Endodermal cell (in vitro differentiated cells): ENCODE measurements at regions not wholly inside any gene's neighbourhood (a gene's known extent, or its start where the extent isn't known, plus 50 kb on each side); places are given as distances from the start of the nearest gene placed in this dataset.

Source experiments
- DNase-seq: peaks from one replicate; pipeline ENCODE4 v3.0.0-alpha.2; 2017
- H3K27ac ChIP-seq: 2 replicates; pipeline ENCODE4 v1.5.1; 2013; ENCODE audit warnings: mild to moderate bottlenecking, low read depth, low read length, moderate library complexity
- H3K27me3 ChIP-seq: 2 replicates; pipeline ENCODE4 v1.6.1; 2013; ENCODE audit warnings: mild to moderate bottlenecking, low read length, moderate library complexity; ENCODE audit not compliant: insufficient read depth, control insufficient read depth, poor library complexity, severe bottlenecking
- H3K36me3 ChIP-seq: 2 replicates; pipeline ENCODE4 v1.7.0; 2013; ENCODE audit warnings: mild to moderate bottlenecking, low read length, moderate library complexity; ENCODE audit not compliant: control insufficient read depth, insufficient read depth
- H3K4me1 ChIP-seq: one replicate; pipeline ENCODE4 v1.7.0; 2013; ENCODE audit warnings: low read length; ENCODE audit not compliant: control insufficient read depth, insufficient read depth
- H3K4me3 ChIP-seq: 2 replicates; pipeline ENCODE4 v1.5.1; 2013; ENCODE audit warnings: mild to moderate bottlenecking, low read length, moderate library complexity
- H3K9ac ChIP-seq: 2 replicates; pipeline ENCODE4 v1.6.1; 2013; ENCODE audit warnings: mild to moderate bottlenecking, low read length, moderate library complexity; ENCODE audit not compliant: poor library complexity, severe bottlenecking; ENCODE audit errors: extremely low read depth
- H3K9me3 ChIP-seq: 2 replicates; pipeline ENCODE4 v1.6.1; 2013; ENCODE audit warnings: mild to moderate bottlenecking, low read length, moderate library complexity; ENCODE audit not compliant: control insufficient read depth
- H3K27ac Mint-ChIP-seq: 2 replicates; pipeline ENCODE4 v1.8.0; 2020; ENCODE audit warnings: mixed read lengths
- H3K27me3 Mint-ChIP-seq: 2 replicates; pipeline ENCODE4 v1.8.0; 2021; ENCODE audit warnings: mild to moderate bottlenecking, mixed read lengths; ENCODE audit not compliant: insufficient read depth
- H3K36me3 Mint-ChIP-seq: 2 replicates; pipeline ENCODE4 v1.8.0; 2020; ENCODE audit warnings: low read depth, mixed read lengths
- H3K4me1 Mint-ChIP-seq: 2 replicates; pipeline ENCODE4 v1.8.0; 2020; ENCODE audit warnings: mixed read lengths
- H3K4me3 Mint-ChIP-seq: 2 replicates; pipeline ENCODE4 v1.8.0; 2020; ENCODE audit warnings: mild to moderate bottlenecking, moderate library complexity, mixed read lengths
- H3K9me3 Mint-ChIP-seq: 2 replicates; pipeline ENCODE4 v1.8.0; 2020; ENCODE audit warnings: mild to moderate bottlenecking, mixed read lengths
- CTCF ChIP-seq: fragments of 200-600 bp; sonication (generic); conservative IDR thresholded peaks from 2 replicates; pipeline ENCODE4 v1.5.0; 2021; ENCODE audit warnings: antibody characterized with exemption, mild to moderate bottlenecking
- WGBS, 2 experiments: methylation state at CpG; one replicate each; pipeline versions ENCODE4 v1.1.5 to v1.1.7; 2013; ENCODE audit warnings: missing lambda C conversion rate in 2 of 2, mixed read lengths in 1 of 2; ENCODE audit not compliant: insufficient coverage in 1 of 2, insufficient read length in 1 of 2; 5-methylcytosine and 5-hydroxymethylcytosine counted together

- no peaks in the 10 kb centered on the region for H3K4me1 ChIP-seq
- Mint-ChIP-seq H3K27ac (no peak overlapping the region), H3K9me3 (no peaks in the 10 kb centered on the region), H3K27me3 (no peaks in the 10 kb centered on the region), H3K4me3 (no peak overlapping the region), H3K36me3 (no peaks in the 10 kb centered on the region), H3K4me1 (no peaks in the 10 kb centered on the region)
- H3K27me3 ChIP-seq, result no peaks in the 10 kb centered on the region
- no peak overlapping the region for H3K9ac ChIP-seq
- H3K9me3 ChIP-seq, result no peaks in the 10 kb centered on the region
- H3K36me3 ChIP-seq, result no peaks in the 10 kb centered on the region
- no peak overlapping the region for H3K27ac ChIP-seq
- TF ChIP-seq CTCF, result no peak
- no peak for DNase-seq
- no peak overlapping the region for H3K4me3 ChIP-seq
Measured at GRCh38 chr2:199685669-199686068, 165.3 kb downstream of the FTCDNL1 start.

GRCh38 chr2:199684832-199685231 is 166.2 kb downstream of the FTCDNL1 start:
- Mint-ChIP-seq H3K4me3 (no peak overlapping the region), H3K4me1 (no peaks in the 10 kb centered on the region), H3K27me3 (no peaks in the 10 kb centered on the region), H3K9me3 (no peaks in the 10 kb centered on the region), H3K36me3 (no peaks in the 10 kb centered on the region), H3K27ac (no peak overlapping the region)
- Histone ChIP-seq H3K27ac (no peak overlapping the region), H3K36me3 (no peaks in the 10 kb centered on the region), H3K4me3 (no peak overlapping the region), H3K9me3 (no peaks in the 10 kb centered on the region), H3K4me1 (no peaks in the 10 kb centered on the region), H3K27me3 (no peaks in the 10 kb centered on the region), H3K9ac (no peak overlapping the region)
- no peak for DNase-seq
- no peak for TF ChIP-seq CTCF
- WGBS, 2 experiments, result 87% methylated on average over 2 of the region's 2 CpGs; no CpG with 5 or more reads in 1 of the 2 experiments

GRCh38 chr2:199684168-199684567 is 166.8 kb downstream of the FTCDNL1 start:
- H3K27me3 ChIP-seq, result no peaks in the 10 kb centered on the region
- DNase-seq, result no peak
- no peak overlapping the region for H3K9ac ChIP-seq
- H3K9me3 ChIP-seq, result no peaks in the 10 kb centered on the region
- Mint-ChIP-seq H3K36me3 (no peaks in the 10 kb centered on the region), H3K4me3 (no peak overlapping the region), H3K4me1 (no peaks in the 10 kb centered on the region), H3K9me3 (no peaks in the 10 kb centered on the region), H3K27ac (no peak overlapping the region), H3K27me3 (no peaks in the 10 kb centered on the region)
- no peaks in the 10 kb centered on the region for H3K36me3 ChIP-seq
- 58 to 60% methylated on average over 1 of the region's 1 CpG for WGBS, 2 experiments
- H3K4me3 ChIP-seq, result no peak overlapping the region
- H3K27ac ChIP-seq, result no peak overlapping the region
- H3K4me1 ChIP-seq, result no peaks in the 10 kb centered on the region
- peak; percentile 52 for TF ChIP-seq CTCF
